ENCODE measurements at regions not wholly inside any gene's neighbourhood (a gene's known extent, or its start where the extent isn't known, plus 50 kb on each side); places are given as distances from the start of the nearest gene placed in this dataset.

DNA sequence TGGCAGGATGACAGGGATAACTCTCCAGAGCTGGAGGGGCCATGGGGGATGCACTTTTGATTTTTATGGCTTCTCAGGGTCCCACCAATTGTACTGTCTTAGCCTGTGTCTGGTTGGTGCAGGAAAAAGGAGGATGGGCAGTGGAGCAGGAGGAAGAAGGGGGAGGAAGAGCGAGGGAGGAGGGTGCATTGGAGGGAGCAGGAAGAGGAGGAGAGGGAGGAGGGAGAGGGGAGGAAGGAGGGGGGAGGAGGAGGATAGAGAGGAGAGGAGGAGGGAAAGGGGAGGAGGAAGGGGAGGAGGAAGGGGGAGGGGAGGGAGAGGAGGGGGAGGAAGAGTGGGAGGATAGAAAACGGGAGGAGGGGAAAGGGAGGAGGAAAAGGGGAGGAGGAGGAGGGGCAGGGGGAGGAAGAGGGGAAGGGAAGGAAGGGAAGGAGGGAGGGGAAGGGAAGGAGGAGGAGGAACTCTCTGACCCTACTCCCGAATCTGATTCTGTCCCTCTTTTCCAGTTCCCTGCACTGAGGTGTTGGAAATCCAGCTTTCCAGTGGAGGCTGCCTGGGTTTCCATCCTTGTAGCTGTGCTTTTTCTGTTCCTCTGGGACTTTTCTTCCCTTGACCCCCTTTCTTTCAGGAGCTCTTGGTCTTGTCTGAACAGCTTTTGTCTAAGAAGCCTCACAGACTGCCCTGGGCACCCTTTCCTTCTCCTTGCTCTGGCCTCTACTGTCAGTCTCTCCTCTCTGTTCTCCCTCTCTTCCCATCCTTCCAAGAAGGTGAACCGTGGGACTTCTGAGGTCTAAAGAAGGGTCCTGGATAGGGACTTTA is 149.4 kb downstream of the DHX35 start:
- Mint-ChIP-seq H3K9me3 (ENCODE audit: unreplicated experiment) (peaks cover 3% of the 10 kb centered on the region), H3K36me3 (ENCODE audit: unreplicated experiment) (no peaks in the 10 kb centered on the region), H3K4me1 (ENCODE audit: low read depth, unreplicated experiment) (peaks cover 12% of the 10 kb centered on the region), H3K27me3 (ENCODE audit: unreplicated experiment) (peaks cover 9% of the 10 kb centered on the region), H3K4me3 (ENCODE audit: unreplicated experiment) (no peak overlapping the region), H3K27ac (ENCODE audit: unreplicated experiment) (no peak overlapping the region)
- DNase-seq, result no peak
- TF ChIP-seq, protein P1, sequence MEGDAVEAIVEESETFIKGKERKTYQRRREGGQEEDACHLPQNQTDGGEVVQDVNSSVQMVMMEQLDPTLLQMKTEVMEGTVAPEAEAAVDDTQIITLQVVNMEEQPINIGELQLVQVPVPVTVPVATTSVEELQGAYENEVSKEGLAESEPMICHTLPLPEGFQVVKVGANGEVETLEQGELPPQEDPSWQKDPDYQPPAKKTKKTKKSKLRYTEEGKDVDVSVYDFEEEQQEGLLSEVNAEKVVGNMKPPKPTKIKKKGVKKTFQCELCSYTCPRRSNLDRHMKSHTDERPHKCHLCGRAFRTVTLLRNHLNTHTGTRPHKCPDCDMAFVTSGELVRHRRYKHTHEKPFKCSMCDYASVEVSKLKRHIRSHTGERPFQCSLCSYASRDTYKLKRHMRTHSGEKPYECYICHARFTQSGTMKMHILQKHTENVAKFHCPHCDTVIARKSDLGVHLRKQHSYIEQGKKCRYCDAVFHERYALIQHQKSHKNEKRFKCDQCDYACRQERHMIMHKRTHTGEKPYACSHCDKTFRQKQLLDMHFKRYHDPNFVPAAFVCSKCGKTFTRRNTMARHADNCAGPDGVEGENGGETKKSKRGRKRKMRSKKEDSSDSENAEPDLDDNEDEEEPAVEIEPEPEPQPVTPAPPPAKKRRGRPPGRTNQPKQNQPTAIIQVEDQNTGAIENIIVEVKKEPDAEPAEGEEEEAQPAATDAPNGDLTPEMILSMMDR (IDR thresholded peaks at IDR 0.05; ENCODE audit: partially characterized antibody, unreplicated experiment), result no peak

DNA sequence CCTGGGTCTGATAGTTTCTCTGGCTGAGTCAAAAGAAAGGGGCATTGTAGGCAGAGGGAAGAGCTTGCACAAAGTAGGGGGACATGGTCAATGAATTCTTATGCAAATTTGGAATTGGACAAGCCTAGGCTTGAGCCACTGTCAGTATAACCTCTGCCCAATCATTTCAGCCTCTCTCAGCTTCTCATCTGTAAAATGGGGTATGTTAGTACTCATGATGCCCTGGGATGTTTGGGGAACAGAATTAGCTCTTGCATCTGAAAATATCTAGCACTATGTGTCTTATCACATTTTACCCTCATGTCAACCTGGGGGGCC is 148.6 kb downstream of the DHX35 start:
- Mint-ChIP-seq H3K27ac (ENCODE audit: unreplicated experiment) (no peak overlapping the region), H3K36me3 (ENCODE audit: unreplicated experiment) (peaks cover 4% of the 10 kb centered on the region), H3K4me1 (ENCODE audit: low read depth, unreplicated experiment) (peaks cover 12% of the 10 kb centered on the region), H3K9me3 (ENCODE audit: unreplicated experiment) (peaks cover 3% of the 10 kb centered on the region), H3K4me3 (ENCODE audit: unreplicated experiment) (no peak overlapping the region), H3K27me3 (ENCODE audit: unreplicated experiment) (peaks cover 12% of the 10 kb centered on the region)
- DNase-seq, result no peak
- TF ChIP-seq, protein P1 (IDR thresholded peaks at IDR 0.05; ENCODE audit: partially characterized antibody, unreplicated experiment), result no peak

DNA sequence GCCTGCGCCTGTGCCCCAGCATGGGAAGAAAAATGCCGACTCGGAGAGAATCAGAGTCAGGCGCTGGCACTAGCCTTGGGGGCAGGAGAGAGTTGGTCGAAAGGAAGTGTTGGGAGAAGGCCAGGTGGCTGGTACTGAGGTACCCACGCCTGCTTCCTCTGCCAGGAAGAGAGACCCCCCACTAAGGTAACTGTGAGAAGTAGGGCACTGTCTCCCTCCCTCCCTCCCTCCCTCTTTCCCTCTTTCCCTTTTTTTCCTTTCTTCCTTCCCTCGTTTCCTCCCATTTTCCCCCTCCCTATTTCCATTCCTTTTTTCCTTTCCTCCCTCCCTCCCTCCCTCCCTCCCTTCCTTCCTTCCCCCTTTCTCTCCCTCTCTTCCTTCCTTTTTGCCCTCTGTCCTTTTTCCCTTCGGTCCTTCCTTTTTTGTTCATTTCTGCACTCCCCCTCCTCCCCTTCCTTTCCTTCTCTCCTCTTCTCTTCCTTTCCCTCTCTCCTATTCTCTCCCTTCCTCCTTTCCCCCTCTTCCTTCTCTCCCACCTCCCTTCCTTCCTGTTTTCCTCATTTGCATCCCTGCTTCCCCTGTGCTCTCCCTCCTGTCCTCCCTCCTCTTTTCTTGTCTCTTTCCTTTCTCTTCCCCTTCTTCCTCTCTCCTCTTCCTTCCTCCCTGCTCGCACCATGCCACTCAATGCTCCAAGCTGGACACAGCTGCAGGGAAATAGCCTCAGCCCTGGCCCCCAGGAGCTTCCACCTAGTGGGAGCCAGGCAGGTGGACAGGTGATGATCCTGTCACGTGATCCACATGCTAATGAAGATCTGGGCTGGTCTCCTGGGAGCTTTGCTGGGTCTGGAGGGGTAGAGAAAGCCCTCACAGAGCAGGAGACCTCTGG is 148.0 kb downstream of the DHX35 start:
- no peak for DNase-seq
- H3K9me3 Mint-ChIP-seq (ENCODE audit: unreplicated experiment), result peaks cover 3% of the 10 kb centered on the region
- TF ChIP-seq, protein P1 (IDR thresholded peaks at IDR 0.05; ENCODE audit: partially characterized antibody, unreplicated experiment), result no peak
- H3K4me3 Mint-ChIP-seq (ENCODE audit: unreplicated experiment), result no peak overlapping the region
- peaks cover 5% of the 10 kb centered on the region for H3K36me3 Mint-ChIP-seq (ENCODE audit: unreplicated experiment)
- H3K27me3 Mint-ChIP-seq (ENCODE audit: unreplicated experiment), result peaks cover 12% of the 10 kb centered on the region
- H3K27ac Mint-ChIP-seq (ENCODE audit: unreplicated experiment), result no peak overlapping the region
- H3K4me1 Mint-ChIP-seq (ENCODE audit: low read depth, unreplicated experiment), result peaks cover 12% of the 10 kb centered on the region

DNA sequence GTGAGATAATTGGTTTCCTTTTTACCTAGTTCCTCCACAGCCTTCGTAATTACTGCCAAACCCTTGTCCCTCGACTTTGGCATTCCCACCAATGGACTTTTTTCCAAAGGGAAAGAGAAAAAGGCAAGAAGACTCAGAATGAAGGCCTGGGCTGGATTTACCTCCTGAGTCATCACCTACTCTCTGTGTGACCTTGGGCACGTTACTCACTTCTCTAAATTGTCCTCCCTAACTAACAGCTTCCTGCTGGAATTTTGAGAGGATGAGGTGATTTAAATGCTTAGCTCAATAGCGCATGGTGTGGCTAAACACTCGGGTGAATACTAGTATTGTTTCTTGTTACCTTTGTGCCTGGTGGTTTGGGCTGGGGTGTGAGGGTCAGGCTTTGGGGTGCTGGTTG is 146.6 kb downstream of the DHX35 start:
- H3K27ac Mint-ChIP-seq (ENCODE audit: unreplicated experiment), result no peak overlapping the region

More for the DNA sequence above, 146.6 kb downstream of the DHX35 start:
- H3K9me3 Mint-ChIP-seq (ENCODE audit: unreplicated experiment), result peaks cover 3% of the 10 kb centered on the region
- no peak overlapping the region for H3K4me3 Mint-ChIP-seq (ENCODE audit: unreplicated experiment)
- TF ChIP-seq, protein P1 (IDR thresholded peaks at IDR 0.05; ENCODE audit: partially characterized antibody, unreplicated experiment), result no peak
- peaks cover 12% of the 10 kb centered on the region for H3K27me3 Mint-ChIP-seq (ENCODE audit: unreplicated experiment)
- DNase-seq, result no peak
- peaks cover 5% of the 10 kb centered on the region for H3K36me3 Mint-ChIP-seq (ENCODE audit: unreplicated experiment)
- H3K4me1 Mint-ChIP-seq (ENCODE audit: low read depth, unreplicated experiment), result peaks cover 12% of the 10 kb centered on the region

Data from glutamatergic neuron (in vitro differentiated cells).